ENCODE measurements at regions not wholly inside any gene's neighbourhood (a gene's known extent, or its start where the extent isn't known, plus 50 kb on each side); places are given as distances from the start of the nearest gene placed in this dataset.
A peak's percentile ranks its signal among the peaks of the same experiment; 100 is the strongest.

DNA sequence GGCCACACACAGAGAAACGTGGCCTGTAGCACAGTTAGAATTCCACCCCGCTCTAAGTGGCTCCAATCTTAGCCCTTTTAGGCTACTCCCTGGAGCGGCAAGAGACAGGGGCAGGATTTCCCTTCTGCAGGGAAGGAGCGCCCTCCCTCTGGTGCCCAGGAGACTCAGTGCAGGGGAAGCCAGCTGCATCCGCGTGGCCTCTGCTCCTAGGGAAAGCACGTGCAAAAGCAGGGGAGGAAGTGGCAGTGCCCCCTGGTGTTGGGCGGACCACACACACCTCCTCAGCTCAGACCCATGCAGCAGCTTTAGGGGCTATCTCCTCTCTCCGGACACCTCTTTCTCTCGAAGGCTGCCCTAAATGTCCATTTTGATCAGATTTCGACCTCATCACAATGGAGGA lies 50.0 kb downstream of the SPRING1 start:
- TF ChIP-seq, protein P1, sequence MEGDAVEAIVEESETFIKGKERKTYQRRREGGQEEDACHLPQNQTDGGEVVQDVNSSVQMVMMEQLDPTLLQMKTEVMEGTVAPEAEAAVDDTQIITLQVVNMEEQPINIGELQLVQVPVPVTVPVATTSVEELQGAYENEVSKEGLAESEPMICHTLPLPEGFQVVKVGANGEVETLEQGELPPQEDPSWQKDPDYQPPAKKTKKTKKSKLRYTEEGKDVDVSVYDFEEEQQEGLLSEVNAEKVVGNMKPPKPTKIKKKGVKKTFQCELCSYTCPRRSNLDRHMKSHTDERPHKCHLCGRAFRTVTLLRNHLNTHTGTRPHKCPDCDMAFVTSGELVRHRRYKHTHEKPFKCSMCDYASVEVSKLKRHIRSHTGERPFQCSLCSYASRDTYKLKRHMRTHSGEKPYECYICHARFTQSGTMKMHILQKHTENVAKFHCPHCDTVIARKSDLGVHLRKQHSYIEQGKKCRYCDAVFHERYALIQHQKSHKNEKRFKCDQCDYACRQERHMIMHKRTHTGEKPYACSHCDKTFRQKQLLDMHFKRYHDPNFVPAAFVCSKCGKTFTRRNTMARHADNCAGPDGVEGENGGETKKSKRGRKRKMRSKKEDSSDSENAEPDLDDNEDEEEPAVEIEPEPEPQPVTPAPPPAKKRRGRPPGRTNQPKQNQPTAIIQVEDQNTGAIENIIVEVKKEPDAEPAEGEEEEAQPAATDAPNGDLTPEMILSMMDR (conservative IDR thresholded peaks at IDR 0.05): peak; percentile 66
- H3K4me3 Mint-ChIP-seq: no peak overlapping the region
- H3K27ac Mint-ChIP-seq (ENCODE audit: unreplicated experiment): no peak overlapping the region
- no peaks in the 10 kb centered on the region for H3K36me3 Mint-ChIP-seq (ENCODE audit: low read depth)
- no peaks in the 10 kb centered on the region for H3K9me3 Mint-ChIP-seq
- peaks cover 7% of the 10 kb centered on the region for H3K4me1 Mint-ChIP-seq
- DNase-seq (ENCODE audit: low read depth, low spot score): peak; percentile 62
- peaks cover 7% of the 10 kb centered on the region for H3K27me3 Mint-ChIP-seq (ENCODE audit: low read depth)

GRCh38 chr12:116684891-116685290 lies 53.0 kb downstream of the SPRING1 start:
- Mint-ChIP-seq H3K9me3 (no peaks in the 10 kb centered on the region), H3K36me3 (ENCODE audit: low read depth) (no peaks in the 10 kb centered on the region)
- DNase-seq (ENCODE audit: low read depth, low spot score): no peak

DNA sequence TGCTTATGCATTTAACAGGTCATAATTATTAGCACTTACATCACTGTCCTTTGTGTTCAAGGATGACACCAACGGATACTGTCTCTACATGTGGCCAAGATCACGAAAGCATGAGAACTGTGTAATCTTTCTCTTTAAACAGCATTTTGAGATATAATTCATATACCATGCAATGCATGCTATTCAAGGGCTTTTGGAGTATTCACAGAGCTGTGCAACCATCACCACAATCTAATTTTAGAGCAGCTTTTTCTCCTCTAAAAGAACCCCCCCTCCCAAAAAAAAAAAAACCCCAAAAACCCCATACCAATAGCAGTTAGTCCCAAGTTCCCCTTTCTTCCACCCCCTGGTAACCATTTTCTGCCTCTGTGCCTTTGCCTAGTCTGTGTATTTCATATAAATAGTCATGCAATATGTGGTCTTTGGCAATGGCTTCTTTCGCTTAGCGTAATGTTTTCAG lies 60.6 kb downstream of the SPRING1 start:
- H3K36me3 Mint-ChIP-seq (ENCODE audit: low read depth): no peaks in the 10 kb centered on the region
- H3K27me3 Mint-ChIP-seq (ENCODE audit: low read depth): peaks cover 3% of the 10 kb centered on the region
- TF ChIP-seq, protein P1 (conservative IDR thresholded peaks at IDR 0.05): no peak
- H3K27ac Mint-ChIP-seq (ENCODE audit: unreplicated experiment): no peak overlapping the region
- DNase-seq (ENCODE audit: low read depth, low spot score): no peak
- no peaks in the 10 kb centered on the region for H3K9me3 Mint-ChIP-seq
- H3K4me3 Mint-ChIP-seq: no peak overlapping the region
- peaks cover 29% of the 10 kb centered on the region for H3K4me1 Mint-ChIP-seq

More at GRCh38 chr12:116684891-116685290, 53.0 kb downstream of the SPRING1 start:
- Mint-ChIP-seq H3K27me3 (ENCODE audit: low read depth) (no peaks in the 10 kb centered on the region), H3K27ac (ENCODE audit: unreplicated experiment) (no peak overlapping the region), H3K4me1 (peaks cover 1% of the 10 kb centered on the region), H3K4me3 (no peak overlapping the region)
- TF ChIP-seq, protein P1 (conservative IDR thresholded peaks at IDR 0.05): no peak

- TF ChIP-seq, protein P1 (conservative IDR thresholded peaks at IDR 0.05): no peak
- H3K9me3 Mint-ChIP-seq: peaks cover 2% of the 10 kb centered on the region
- H3K36me3 Mint-ChIP-seq (ENCODE audit: low read depth): no peaks in the 10 kb centered on the region
- DNase-seq (ENCODE audit: low read depth, low spot score): peak; percentile 30
- peaks cover 3% of the 10 kb centered on the region for H3K27me3 Mint-ChIP-seq (ENCODE audit: low read depth)
- H3K27ac Mint-ChIP-seq (ENCODE audit: unreplicated experiment): peak overlapping the region; percentile 30
- H3K4me1 Mint-ChIP-seq: peaks cover 29% of the 10 kb centered on the region
- H3K4me3 Mint-ChIP-seq: peak overlapping the region; percentile 9
These were observed 62.3 kb downstream of the SPRING1 start for GRCh38 chr12:116675339-116676107.

DNA sequence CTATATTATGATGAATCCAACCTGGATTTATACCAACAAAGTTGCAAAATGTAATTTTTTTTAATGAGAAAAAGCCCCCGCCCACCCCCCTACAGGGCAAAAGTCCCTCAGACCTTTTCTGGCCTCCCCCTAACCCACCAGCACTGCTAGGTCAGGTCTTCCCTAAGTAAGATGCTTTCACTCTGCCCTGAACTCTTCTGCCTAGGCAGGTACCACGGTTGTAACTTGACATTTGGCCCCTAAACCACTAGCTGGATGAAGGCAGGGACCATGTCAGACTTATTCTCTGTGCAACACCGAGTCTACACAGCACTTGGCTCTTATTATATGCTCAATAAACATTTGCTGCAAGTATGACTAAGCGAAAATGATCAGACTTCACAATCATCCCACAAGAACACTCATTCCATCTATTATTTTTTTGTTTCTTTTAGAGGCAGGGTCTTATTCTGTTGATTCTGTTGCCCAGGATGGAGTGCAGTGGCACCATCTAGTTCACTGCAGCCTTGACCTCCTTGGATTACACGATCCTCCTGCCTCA lies 63.2 kb downstream of the SPRING1 start:
- H3K9me3 Mint-ChIP-seq: peaks cover 2% of the 10 kb centered on the region
- no peak for DNase-seq (ENCODE audit: low read depth, low spot score)
- H3K36me3 Mint-ChIP-seq (ENCODE audit: low read depth): no peaks in the 10 kb centered on the region
- TF ChIP-seq, protein P1 (conservative IDR thresholded peaks at IDR 0.05): no peak
- peaks cover 29% of the 10 kb centered on the region for H3K4me1 Mint-ChIP-seq
- no peak overlapping the region for H3K4me3 Mint-ChIP-seq
- H3K27ac Mint-ChIP-seq (ENCODE audit: unreplicated experiment): no peak overlapping the region
- peaks cover 3% of the 10 kb centered on the region for H3K27me3 Mint-ChIP-seq (ENCODE audit: low read depth)

All from neural crest cell (in vitro differentiated cells).